ENCODE measurements at regions not wholly inside any gene's neighbourhood (a gene's known extent, or its start where the extent isn't known, plus 50 kb on each side); places are given as distances from the start of the nearest gene placed in this dataset.

DNA sequence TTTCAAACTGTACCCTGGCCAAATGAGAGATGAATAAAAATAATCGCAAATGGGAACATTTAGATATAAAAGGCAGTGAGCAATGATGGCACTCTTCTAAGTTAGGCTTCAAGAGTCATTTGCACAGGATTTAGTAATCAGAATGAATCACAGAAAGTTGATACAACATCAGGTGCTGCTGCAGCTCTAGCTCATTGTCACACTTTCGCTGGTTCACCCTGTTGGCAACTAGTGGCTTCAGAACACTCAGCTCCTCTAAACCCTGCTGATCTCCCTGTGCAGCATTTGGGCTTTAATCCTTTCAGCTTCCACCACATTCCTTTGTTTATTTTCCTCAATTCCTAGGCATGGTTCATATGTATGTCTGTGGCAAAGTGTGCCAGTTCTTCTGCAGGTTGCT is 2071.2 kb upstream of the CDH6 start:
- no peak for ATAC-seq (ENCODE audit: poor library complexity)
- intact Hi-C loops (cut with DNase I, micrococcal nuclease): no loop called here
- no peaks in the 10 kb centered on the region for H3K27me3 Mint-ChIP-seq
- Histone ChIP-seq H3K27me3 (ENCODE audit: control insufficient read depth in 1 of 2, insufficient read depth in 2 of 2, low read length in 2 of 2) (no peaks in the 10 kb centered on the region), H3K27ac (ENCODE audit: low read depth in 1 of 2, low read length in 2 of 2) (no peak overlapping the region), H3K9me3 (ENCODE audit: control insufficient read depth in 1 of 2, insufficient read depth in 1 of 2, low read length in 2 of 2) (peaks cover 0 to 1% of the 10 kb centered on the region in 2 experiments), H3K4me1 (ENCODE audit: insufficient read depth, low read length) (no peaks in the 10 kb centered on the region), H3K36me3 (ENCODE audit: insufficient read depth, low read length) (no peaks in the 10 kb centered on the region), H3K4me3 (ENCODE audit: low read length) (no peak overlapping the region)
- CTCF ChIA-PET: interaction anchor here (1.0 kb wide), 1 partner anchor 21 kb away, joined by 3 read pairs; no protein-coding TSS in a partner anchor
- peaks cover 5% of the 10 kb centered on the region for H3K9me3 Mint-ChIP-seq
- POLR2A ChIA-PET: no interaction called here
- no peak overlapping the region for H3K27ac Mint-ChIP-seq
- H3K4me3 Mint-ChIP-seq: no peak overlapping the region
- H3K36me3 Mint-ChIP-seq (ENCODE audit: low read depth): no peaks in the 10 kb centered on the region
- TF ChIP-seq, protein P1, sequence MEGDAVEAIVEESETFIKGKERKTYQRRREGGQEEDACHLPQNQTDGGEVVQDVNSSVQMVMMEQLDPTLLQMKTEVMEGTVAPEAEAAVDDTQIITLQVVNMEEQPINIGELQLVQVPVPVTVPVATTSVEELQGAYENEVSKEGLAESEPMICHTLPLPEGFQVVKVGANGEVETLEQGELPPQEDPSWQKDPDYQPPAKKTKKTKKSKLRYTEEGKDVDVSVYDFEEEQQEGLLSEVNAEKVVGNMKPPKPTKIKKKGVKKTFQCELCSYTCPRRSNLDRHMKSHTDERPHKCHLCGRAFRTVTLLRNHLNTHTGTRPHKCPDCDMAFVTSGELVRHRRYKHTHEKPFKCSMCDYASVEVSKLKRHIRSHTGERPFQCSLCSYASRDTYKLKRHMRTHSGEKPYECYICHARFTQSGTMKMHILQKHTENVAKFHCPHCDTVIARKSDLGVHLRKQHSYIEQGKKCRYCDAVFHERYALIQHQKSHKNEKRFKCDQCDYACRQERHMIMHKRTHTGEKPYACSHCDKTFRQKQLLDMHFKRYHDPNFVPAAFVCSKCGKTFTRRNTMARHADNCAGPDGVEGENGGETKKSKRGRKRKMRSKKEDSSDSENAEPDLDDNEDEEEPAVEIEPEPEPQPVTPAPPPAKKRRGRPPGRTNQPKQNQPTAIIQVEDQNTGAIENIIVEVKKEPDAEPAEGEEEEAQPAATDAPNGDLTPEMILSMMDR (IDR thresholded peaks at IDR 0.05): no peak
- no peaks in the 10 kb centered on the region for H3K4me1 Mint-ChIP-seq (ENCODE audit: low read depth)
- no peak for DNase-seq

DNA sequence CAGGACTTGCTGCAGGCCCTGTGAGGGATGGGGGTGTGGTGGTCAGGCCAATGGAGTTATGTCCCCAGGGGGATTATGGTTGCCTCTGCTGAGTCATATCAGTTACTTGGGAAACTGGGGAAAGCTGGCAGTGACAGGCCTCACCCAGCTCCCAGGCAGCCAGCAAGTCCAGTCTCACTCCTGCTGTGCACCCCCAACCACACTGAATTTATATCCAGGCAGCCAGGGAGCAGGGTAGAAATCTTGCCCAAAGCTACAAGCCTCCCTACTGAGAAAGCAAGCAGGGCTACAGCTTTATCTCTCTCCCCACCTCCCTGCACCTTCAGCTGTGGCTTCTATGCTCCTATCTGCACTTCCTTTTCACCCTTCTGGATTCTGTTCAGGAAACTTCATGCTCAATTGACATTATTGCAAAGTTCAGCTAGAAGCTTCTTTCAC is 2076.0 kb upstream of the CDH9 start:
- Mint-ChIP-seq H3K36me3 (ENCODE audit: low read depth) (no peaks in the 10 kb centered on the region), H3K27ac (no peak overlapping the region), H3K9me3 (peaks cover 12% of the 10 kb centered on the region), H3K4me3 (no peak overlapping the region), H3K4me1 (ENCODE audit: low read depth) (no peaks in the 10 kb centered on the region), H3K27me3 (no peaks in the 10 kb centered on the region)
- ChIA-PET POLR2A (no interaction called here), CTCF (no interaction called here)
- DNase-seq (no peak), ATAC-seq (ENCODE audit: poor library complexity) (no peak)
- no peaks in the 10 kb centered on the region for H3K36me3 ChIP-seq (ENCODE audit: insufficient read depth, low read length)
- TF ChIP-seq, protein P1 (IDR thresholded peaks at IDR 0.05): no peak
- H3K27me3 ChIP-seq (ENCODE audit: control insufficient read depth in 1 of 2, insufficient read depth in 2 of 2, low read length in 2 of 2): no peaks in the 10 kb centered on the region
- H3K27ac ChIP-seq (ENCODE audit: low read depth in 1 of 2, low read length in 2 of 2): no peak overlapping the region
- H3K4me1 ChIP-seq (ENCODE audit: insufficient read depth, low read length): no peaks in the 10 kb centered on the region
- peaks cover 0 to 6% of the 10 kb centered on the region in 2 experiments for H3K9me3 ChIP-seq (ENCODE audit: control insufficient read depth in 1 of 2, insufficient read depth in 1 of 2, low read length in 2 of 2)
- H3K4me3 ChIP-seq (ENCODE audit: low read length): no peak overlapping the region
- intact Hi-C loops (cut with DNase I, micrococcal nuclease): no loop called here

DNA sequence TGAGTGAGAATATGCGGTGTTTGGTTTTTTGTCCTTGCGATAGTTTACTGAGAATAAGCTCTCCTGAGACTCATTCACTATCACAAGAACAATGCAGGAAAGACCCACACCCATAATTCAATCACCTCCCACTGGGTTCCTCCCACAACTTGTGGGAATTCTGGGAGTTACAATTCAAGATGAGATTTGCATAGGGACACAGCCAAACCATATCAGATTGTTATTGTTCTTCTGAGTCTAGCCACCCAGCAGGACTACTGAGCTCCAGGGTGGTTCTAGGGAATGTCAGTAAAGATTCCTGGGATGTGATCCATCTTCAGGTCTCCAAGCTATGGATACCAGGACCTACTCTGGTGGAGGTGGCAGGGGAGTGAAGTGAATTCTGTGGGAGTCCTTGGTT is 2075.1 kb upstream of the CDH9 start:
- Mint-ChIP-seq H3K36me3 (ENCODE audit: low read depth) (no peaks in the 10 kb centered on the region), H3K4me3 (no peak overlapping the region), H3K27ac (no peak overlapping the region), H3K27me3 (no peaks in the 10 kb centered on the region), H3K4me1 (ENCODE audit: low read depth) (no peaks in the 10 kb centered on the region), H3K9me3 (peaks cover 17% of the 10 kb centered on the region)
- DNase-seq (no peak), ATAC-seq (ENCODE audit: poor library complexity) (no peak)
- POLR2A ChIA-PET: no interaction called here
- Histone ChIP-seq H3K27me3 (ENCODE audit: control insufficient read depth in 1 of 2, insufficient read depth in 2 of 2, low read length in 2 of 2) (no peaks in the 10 kb centered on the region), H3K27ac (ENCODE audit: low read depth in 1 of 2, low read length in 2 of 2) (no peak overlapping the region), H3K36me3 (ENCODE audit: insufficient read depth, low read length) (no peaks in the 10 kb centered on the region), H3K9me3 (ENCODE audit: control insufficient read depth in 1 of 2, insufficient read depth in 1 of 2, low read length in 2 of 2) (peaks cover 0 to 6% of the 10 kb centered on the region in 2 experiments), H3K4me3 (ENCODE audit: low read length) (no peak overlapping the region), H3K4me1 (ENCODE audit: insufficient read depth, low read length) (no peaks in the 10 kb centered on the region)
- TF ChIP-seq, protein P1 (IDR thresholded peaks at IDR 0.05): no peak
- intact Hi-C loops (cut with DNase I, micrococcal nuclease): no loop called here
- CTCF ChIA-PET: no interaction called here

Measured in CD4-positive, alpha-beta T cell (primary cell).